ENCODE measurements at regions not wholly inside any gene's neighbourhood (a gene's known extent, or its start where the extent isn't known, plus 50 kb on each side); places are given as distances from the start of the nearest gene placed in this dataset.

DNA sequence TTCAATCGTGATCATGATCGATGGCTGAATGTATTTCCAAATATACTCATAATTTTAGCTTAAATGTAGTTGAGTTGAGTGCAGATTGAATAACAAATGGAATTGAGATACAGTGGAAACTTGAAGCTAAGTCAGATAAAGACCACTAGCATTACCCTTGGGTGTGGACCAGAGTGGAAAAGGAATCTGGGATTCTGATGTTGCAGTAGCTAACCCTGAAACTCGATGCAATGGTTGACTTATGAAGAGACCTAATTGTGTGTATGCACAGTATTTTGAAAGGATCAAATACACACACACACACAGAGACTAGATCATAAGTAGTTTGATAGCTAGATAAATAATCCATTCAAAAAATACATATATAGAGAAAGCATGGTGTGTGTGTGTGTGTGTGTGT, 135.8 kb downstream of the RXFP2 start:
- no peak overlapping the region for H3K27ac Mint-ChIP-seq
- ChIA-PET POLR2A (no interaction called here), CTCF (no interaction called here)
- H3K4me3 Mint-ChIP-seq: no peak overlapping the region
- TF ChIP-seq, protein P1, sequence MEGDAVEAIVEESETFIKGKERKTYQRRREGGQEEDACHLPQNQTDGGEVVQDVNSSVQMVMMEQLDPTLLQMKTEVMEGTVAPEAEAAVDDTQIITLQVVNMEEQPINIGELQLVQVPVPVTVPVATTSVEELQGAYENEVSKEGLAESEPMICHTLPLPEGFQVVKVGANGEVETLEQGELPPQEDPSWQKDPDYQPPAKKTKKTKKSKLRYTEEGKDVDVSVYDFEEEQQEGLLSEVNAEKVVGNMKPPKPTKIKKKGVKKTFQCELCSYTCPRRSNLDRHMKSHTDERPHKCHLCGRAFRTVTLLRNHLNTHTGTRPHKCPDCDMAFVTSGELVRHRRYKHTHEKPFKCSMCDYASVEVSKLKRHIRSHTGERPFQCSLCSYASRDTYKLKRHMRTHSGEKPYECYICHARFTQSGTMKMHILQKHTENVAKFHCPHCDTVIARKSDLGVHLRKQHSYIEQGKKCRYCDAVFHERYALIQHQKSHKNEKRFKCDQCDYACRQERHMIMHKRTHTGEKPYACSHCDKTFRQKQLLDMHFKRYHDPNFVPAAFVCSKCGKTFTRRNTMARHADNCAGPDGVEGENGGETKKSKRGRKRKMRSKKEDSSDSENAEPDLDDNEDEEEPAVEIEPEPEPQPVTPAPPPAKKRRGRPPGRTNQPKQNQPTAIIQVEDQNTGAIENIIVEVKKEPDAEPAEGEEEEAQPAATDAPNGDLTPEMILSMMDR (IDR thresholded peaks at IDR 0.05): no peak
- H3K4me1 Mint-ChIP-seq: no peaks in the 10 kb centered on the region
- intact Hi-C loops (cut with micrococcal nuclease): no loop called here
- H3K9me3 Mint-ChIP-seq: no peaks in the 10 kb centered on the region
- DNase-seq: no peak
- no peak for ATAC-seq (ENCODE audit: low read depth)
- H3K36me3 Mint-ChIP-seq (ENCODE audit: low read depth): no peaks in the 10 kb centered on the region
- no peaks in the 10 kb centered on the region for H3K27me3 Mint-ChIP-seq

DNA sequence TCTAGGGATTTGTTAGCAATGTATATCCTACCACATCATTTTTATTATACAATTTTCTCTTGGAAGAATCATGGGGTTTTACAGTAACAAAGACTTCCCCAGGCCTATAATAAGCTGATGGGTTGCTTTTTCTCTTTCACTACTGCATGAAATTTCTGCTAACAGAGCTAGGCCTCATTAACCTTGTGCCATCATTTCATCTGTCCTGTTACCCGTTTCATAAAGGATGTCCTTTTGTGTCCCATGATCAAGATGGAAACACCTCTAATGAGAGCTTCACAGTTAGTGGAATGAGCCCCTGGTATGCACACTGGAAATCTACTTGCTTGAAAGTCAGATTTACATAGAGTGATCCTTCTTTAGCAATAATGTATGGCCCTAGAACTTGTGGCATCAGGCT, 138.7 kb downstream of the RXFP2 start:
- Mint-ChIP-seq H3K27me3 (no peaks in the 10 kb centered on the region), H3K27ac (no peak overlapping the region), H3K4me3 (no peak overlapping the region), H3K36me3 (ENCODE audit: low read depth) (no peaks in the 10 kb centered on the region), H3K9me3 (no peaks in the 10 kb centered on the region), H3K4me1 (peaks cover 14% of the 10 kb centered on the region)
- DNase-seq (no peak), ATAC-seq (ENCODE audit: low read depth) (no peak)
- TF ChIP-seq, protein P1 (IDR thresholded peaks at IDR 0.05): no peak
- CTCF ChIA-PET: interaction anchor here (1.1 kb wide), 1 partner anchor 32 kb away, joined by 3 read pairs; no protein-coding TSS in a partner anchor
- intact Hi-C loops (cut with micrococcal nuclease): no loop called here
- POLR2A ChIA-PET: no interaction called here

GRCh38 chr13:31878495-31878894, 139.2 kb downstream of the RXFP2 start:
- peaks cover 14% of the 10 kb centered on the region for H3K4me1 Mint-ChIP-seq
- H3K27me3 Mint-ChIP-seq: no peaks in the 10 kb centered on the region
- H3K9me3 Mint-ChIP-seq: no peaks in the 10 kb centered on the region
- ChIA-PET CTCF (interaction anchor here (1.1 kb wide), 1 partner anchor 31 kb away, joined by 3 read pairs; no protein-coding TSS in a partner anchor), POLR2A (no interaction called here)
- H3K4me3 Mint-ChIP-seq: no peak overlapping the region
- DNase-seq (no peak), ATAC-seq (ENCODE audit: low read depth) (no peak)
- H3K36me3 Mint-ChIP-seq (ENCODE audit: low read depth): no peaks in the 10 kb centered on the region
- intact Hi-C loops (cut with micrococcal nuclease): no loop called here
- TF ChIP-seq, protein P1 (IDR thresholded peaks at IDR 0.05): no peak
- H3K27ac Mint-ChIP-seq: no peak overlapping the region

GRCh38 chr13:31878955-31879354, 139.6 kb downstream of the RXFP2 start:
- intact Hi-C loops (cut with micrococcal nuclease): no loop called here
- H3K4me1 Mint-ChIP-seq: peaks cover 14% of the 10 kb centered on the region
- POLR2A ChIA-PET: no interaction called here
- no peaks in the 10 kb centered on the region for H3K9me3 Mint-ChIP-seq
- H3K36me3 Mint-ChIP-seq (ENCODE audit: low read depth): no peaks in the 10 kb centered on the region
- no peaks in the 10 kb centered on the region for H3K27me3 Mint-ChIP-seq
- no peak overlapping the region for H3K27ac Mint-ChIP-seq
- no peak for DNase-seq
- ATAC-seq (ENCODE audit: low read depth): no peak
- no peak overlapping the region for H3K4me3 Mint-ChIP-seq
- CTCF ChIA-PET: no interaction called here
- TF ChIP-seq, protein P1 (IDR thresholded peaks at IDR 0.05): no peak

DNA sequence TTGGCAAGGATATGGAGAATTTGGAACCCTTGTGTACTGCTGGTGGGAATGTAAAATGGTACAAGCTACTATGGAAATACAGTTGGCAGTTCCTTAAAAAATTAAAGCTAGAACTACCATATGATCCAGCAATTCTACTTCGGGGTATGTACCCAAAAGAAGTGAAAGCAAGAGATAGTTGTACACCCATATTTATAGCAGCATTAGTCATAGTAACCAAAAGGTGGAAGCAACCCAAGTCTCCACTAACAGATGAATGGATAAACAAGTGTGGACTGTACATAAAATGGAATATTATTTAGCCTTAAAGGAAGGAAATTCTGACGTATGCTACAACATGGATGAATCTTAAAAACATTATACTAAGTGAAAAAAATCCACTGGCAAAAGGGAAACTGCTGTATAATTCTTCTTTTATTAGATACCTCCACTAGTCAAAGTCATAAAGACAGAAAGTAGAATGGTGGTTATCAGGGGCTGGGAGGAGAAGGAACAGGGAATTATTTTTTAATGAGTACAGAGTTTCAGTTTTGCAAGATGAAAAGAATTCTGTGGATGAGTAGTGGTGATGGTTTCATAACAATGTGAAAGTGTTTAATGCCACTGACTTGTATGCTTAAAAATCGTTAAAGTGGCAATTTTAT, 141.6 kb downstream of the RXFP2 start:
- intact Hi-C loops (cut with micrococcal nuclease): no loop called here
- CTCF ChIA-PET: no interaction called here
- Mint-ChIP-seq H3K4me1 (peaks cover 16% of the 10 kb centered on the region), H3K27me3 (peaks cover 3% of the 10 kb centered on the region), H3K36me3 (ENCODE audit: low read depth) (no peaks in the 10 kb centered on the region), H3K4me3 (no peak overlapping the region), H3K9me3 (no peaks in the 10 kb centered on the region), H3K27ac (no peak overlapping the region)
- DNase-seq: no peak
- no peak for ATAC-seq (ENCODE audit: low read depth)
- POLR2A ChIA-PET: no interaction called here
- TF ChIP-seq, protein P1 (IDR thresholded peaks at IDR 0.05): no peak
